ENCODE measurements at regions not wholly inside any gene's neighbourhood (a gene's known extent, or its start where the extent isn't known, plus 50 kb on each side); places are given as distances from the start of the nearest gene placed in this dataset.

DNA sequence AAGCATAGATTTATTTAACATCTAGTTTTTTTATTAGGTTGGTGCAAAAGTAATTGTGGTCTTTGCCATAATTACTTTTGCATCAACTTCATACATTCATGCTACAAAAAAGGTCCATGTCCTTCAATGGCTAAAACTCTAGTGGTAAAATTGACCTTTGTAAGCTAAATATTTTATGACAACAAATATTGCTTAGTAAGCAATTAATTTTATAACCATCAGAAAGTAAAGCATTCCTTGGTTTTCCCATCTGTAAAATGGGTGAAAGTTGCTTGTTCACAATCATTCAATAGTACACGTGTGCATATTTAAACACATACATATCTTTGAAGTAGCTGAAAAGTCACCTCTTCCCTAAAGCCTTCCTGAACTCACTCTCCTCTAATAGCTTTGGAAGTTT lies 789.6 kb downstream of the CDH8 start:
- Mint-ChIP-seq H3K9me3 (peaks cover 2 to 3% of the 10 kb centered on the region in 2 donors), H3K4me3 (no peak overlapping the region), H3K4me1 (no peaks in the 10 kb centered on the region), H3K27me3 (no peaks in the 10 kb centered on the region), H3K27ac (no peak overlapping the region), H3K36me3 (no peaks in the 10 kb centered on the region)
- DNase-seq (no peak), ATAC-seq (replicated peaks) (no peak)

DNA sequence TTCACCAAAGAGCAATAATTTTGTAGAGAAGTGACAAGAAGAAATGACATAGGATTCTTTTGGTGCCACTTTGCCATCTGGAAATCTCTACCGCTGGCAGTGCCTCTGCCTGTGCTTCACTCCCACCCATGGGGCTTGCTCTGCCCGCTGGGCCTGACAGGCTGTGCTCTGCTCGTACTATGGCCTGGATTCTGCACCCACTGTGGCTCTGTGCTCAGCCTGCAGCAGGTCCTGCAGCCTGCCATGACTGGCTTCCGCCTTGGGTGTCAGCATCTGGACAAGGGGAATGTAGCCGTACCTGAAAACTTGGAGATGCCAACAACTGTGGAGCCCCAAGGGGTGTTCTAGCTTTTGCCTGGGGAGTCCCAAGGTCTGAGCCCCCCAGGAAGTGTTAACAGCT lies 792.3 kb downstream of the CDH8 start:
- no peak overlapping the region for H3K4me3 Mint-ChIP-seq
- H3K27me3 Mint-ChIP-seq, result no peaks in the 10 kb centered on the region
- peaks cover 2 to 3% of the 10 kb centered on the region in 2 donors for H3K9me3 Mint-ChIP-seq
- ATAC-seq (replicated peaks) (peak in 1 of 2 donors; percentile 25), DNase-seq (no peak)
- H3K27ac Mint-ChIP-seq, result no peak overlapping the region
- no peaks in the 10 kb centered on the region for H3K36me3 Mint-ChIP-seq
- H3K4me1 Mint-ChIP-seq, result no peaks in the 10 kb centered on the region

DNA sequence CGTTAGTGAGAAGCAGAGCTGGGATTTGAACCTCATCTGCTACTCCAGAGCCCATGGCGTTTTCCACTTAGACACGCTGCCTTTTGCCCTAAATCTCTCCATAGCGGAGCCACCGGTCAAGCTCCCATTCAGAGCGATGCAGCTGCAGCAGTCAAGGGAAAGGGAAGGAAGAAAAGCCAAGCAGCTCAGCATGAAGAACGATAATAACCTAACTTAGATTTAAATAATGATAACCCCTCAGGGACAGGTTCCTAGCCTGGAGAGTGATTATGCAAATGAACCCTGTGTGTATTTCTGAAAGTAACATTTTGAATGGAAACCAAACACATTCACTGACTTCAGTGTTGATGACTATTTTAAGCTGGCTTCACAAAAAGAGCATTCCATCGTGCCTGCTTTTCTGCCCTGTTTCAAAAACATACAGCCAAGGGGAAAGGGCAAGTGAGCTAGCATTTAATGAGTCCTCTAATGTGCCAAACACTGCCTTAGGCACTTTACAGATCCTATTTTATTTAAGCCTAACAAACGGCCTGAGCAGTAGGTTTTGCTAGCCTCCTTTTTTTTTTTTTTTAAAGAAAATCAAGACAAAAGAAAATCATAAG lies 798.3 kb downstream of the CDH8 start:
- Mint-ChIP-seq H3K4me3 (no peak overlapping the region), H3K27ac (no peak overlapping the region), H3K27me3 (no peaks in the 10 kb centered on the region), H3K9me3 (no peaks in the 10 kb centered on the region), H3K4me1 (no peaks in the 10 kb centered on the region), H3K36me3 (no peaks in the 10 kb centered on the region)
- DNase-seq, result no peak
- no peak for ATAC-seq (replicated peaks)

DNA sequence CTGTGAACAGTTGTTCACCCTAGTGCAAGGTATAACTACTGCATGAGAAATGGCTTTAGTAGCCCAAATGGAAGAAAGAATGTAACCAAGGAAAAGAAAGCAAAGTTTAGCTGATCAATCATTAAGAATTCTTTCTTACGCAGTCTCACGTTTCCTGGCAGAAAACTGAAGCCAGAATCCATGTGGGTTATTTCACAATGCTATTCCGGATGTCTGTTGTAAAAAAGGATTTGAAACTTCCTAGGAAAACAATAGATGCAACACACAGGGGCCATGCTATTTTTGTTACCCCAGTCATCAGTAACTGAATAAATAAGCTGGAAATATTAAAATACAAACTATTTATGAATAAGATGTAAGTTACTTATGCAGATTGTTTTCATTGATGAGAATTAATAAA lies 802.5 kb downstream of the CDH8 start:
- no peak overlapping the region for H3K27ac Mint-ChIP-seq
- no peaks in the 10 kb centered on the region for H3K27me3 Mint-ChIP-seq
- H3K4me3 Mint-ChIP-seq, result no peak overlapping the region
- DNase-seq, result no peak
- no peak for ATAC-seq (replicated peaks)
- no peaks in the 10 kb centered on the region for H3K9me3 Mint-ChIP-seq
- H3K36me3 Mint-ChIP-seq, result no peaks in the 10 kb centered on the region
- no peaks in the 10 kb centered on the region for H3K4me1 Mint-ChIP-seq

DNA sequence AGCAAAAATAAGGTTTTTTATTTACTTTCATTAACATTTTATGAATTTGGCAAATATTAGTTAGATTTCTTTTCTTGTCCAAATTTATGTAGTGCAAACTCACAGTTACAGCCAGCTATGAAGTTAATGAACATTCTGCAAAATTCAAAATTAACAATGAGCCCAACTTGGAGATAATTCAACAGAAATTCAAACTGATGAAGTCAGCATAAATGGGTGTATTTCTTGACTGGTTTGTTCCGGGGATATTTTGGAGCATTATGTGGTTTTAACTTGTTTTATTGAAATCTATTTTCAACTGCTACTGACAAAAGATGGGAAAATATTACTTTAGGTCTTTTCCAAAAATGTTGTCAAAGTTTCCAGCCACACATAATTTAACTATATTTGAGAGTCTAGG lies 807.9 kb downstream of the CDH8 start:
- H3K4me3 Mint-ChIP-seq, result no peak overlapping the region
- H3K27me3 Mint-ChIP-seq, result no peaks in the 10 kb centered on the region
- no peaks in the 10 kb centered on the region for H3K36me3 Mint-ChIP-seq
- peaks cover 0 to 3% of the 10 kb centered on the region in 2 donors for H3K9me3 Mint-ChIP-seq
- no peaks in the 10 kb centered on the region for H3K4me1 Mint-ChIP-seq
- no peak for ATAC-seq (replicated peaks)
- no peak overlapping the region for H3K27ac Mint-ChIP-seq
- no peak for DNase-seq

DNA sequence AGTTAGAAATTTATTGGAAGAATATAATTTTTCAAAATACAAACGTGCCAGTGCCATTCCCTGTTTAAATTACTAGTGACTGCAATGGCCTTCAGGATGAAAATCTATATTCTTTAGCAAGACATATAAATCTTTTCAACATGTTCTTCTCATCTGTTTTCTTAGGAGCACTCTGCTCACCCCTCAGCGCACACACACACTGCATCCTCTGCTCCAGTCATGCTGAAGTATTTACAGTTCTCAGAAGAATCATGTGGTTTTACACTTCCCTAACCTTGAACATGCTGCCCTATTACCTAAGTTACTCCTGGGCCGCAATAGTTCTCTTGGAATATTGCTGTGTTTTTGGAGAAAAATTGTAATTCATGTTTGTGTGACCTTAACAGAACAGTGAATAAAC lies 820.6 kb downstream of the CDH8 start:
- H3K4me1 Mint-ChIP-seq, result no peaks in the 10 kb centered on the region
- no peak overlapping the region for H3K4me3 Mint-ChIP-seq
- H3K36me3 Mint-ChIP-seq, result no peaks in the 10 kb centered on the region
- H3K27ac Mint-ChIP-seq, result no peak overlapping the region
- no peak for DNase-seq
- H3K27me3 Mint-ChIP-seq, result no peaks in the 10 kb centered on the region
- no peak for ATAC-seq (replicated peaks)
- no peaks in the 10 kb centered on the region for H3K9me3 Mint-ChIP-seq

DNA sequence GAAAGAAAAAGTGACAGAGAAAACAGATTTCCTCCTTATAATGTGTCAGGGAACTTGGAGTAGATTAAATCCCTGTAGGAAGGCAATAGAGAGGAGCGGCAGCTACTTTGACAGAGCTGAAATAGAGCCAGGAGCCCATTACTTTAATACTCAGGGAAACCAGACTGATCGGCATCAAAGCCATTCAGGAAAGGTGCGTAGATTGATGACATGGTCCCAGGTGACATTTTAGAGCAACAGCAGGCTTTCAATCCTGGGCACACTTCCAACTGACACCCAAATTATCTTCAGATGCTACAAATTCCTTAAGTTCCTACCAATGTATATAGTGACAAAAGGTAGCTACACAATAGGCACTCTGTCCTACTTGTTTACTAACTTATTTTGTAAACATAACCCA lies 821.5 kb downstream of the CDH8 start:
- H3K27ac Mint-ChIP-seq, result no peak overlapping the region
- no peaks in the 10 kb centered on the region for H3K9me3 Mint-ChIP-seq
- H3K36me3 Mint-ChIP-seq, result no peaks in the 10 kb centered on the region
- no peaks in the 10 kb centered on the region for H3K27me3 Mint-ChIP-seq
- no peak overlapping the region for H3K4me3 Mint-ChIP-seq
- DNase-seq (no peak), ATAC-seq (replicated peaks) (no peak)
- no peaks in the 10 kb centered on the region for H3K4me1 Mint-ChIP-seq

DNA sequence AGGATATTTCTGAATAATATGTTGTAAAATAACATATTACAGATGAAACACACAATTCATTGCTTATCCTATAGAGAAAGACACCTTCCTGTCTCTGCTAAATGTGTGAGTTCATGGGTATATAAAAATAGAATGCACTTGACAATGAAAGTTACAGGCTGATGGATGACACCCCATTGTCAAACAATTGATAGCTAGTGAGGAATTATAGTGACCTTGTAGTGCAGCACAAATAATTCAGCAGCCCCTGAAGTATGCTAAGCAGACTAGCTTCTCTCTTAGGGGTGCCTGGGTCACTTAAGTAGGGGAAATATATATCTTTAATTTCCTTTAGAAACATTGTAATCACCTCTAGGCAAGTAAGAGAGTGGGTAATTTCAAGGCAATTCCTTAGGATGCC lies 826.2 kb downstream of the CDH8 start:
- DNase-seq (no peak), ATAC-seq (replicated peaks) (no peak)
- Mint-ChIP-seq H3K4me3 (no peak overlapping the region), H3K27ac (no peak overlapping the region), H3K36me3 (no peaks in the 10 kb centered on the region), H3K4me1 (no peaks in the 10 kb centered on the region), H3K27me3 (no peaks in the 10 kb centered on the region), H3K9me3 (peaks cover 3 to 4% of the 10 kb centered on the region in 2 donors)

DNA sequence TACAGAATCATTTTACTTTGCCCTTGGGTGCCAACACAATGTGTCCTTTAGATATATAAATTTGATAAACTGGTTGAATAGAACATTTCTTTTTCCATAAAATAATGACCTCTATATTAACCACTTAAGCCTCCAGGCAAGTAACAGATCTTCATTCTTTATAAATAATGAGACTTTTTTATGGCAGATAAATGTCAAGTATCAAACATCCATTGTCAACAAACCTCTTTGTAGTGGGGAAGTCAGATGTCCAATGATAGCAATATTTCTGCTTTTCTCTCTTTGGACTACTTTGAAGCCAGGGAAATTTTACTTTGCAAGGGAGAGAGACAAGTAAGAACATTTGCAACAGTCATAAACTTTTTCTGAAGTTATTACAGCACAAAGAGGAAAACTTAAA lies 841.2 kb downstream of the CDH8 start:
- Mint-ChIP-seq H3K4me1 (no peaks in the 10 kb centered on the region), H3K27ac (no peak overlapping the region), H3K36me3 (no peaks in the 10 kb centered on the region), H3K9me3 (peaks cover 7 to 17% of the 10 kb centered on the region in 2 donors), H3K27me3 (no peaks in the 10 kb centered on the region), H3K4me3 (no peak overlapping the region)
- DNase-seq (no peak), ATAC-seq (replicated peaks) (no peak)

DNA sequence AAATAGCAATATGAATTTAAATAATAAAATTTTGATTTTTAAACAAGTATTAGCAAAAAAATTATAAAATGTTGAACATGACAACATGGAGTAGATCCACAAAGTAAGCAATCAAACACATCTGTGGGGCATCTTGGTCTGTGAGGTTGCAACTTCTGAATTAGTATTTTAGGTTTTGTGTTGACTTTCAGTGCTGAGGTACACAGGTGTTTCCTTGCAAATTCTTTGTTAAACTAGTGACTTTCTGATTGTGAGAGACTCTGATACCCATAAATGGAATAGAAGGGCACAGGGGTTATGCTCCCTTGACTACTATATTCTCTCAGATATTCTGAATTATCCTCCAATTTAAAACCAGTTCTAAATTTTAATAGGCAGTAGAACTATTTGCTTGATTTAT lies 841.7 kb downstream of the CDH8 start:
- Mint-ChIP-seq H3K4me1 (no peaks in the 10 kb centered on the region), H3K27ac (no peak overlapping the region), H3K9me3 (peaks cover 8 to 16% of the 10 kb centered on the region in 2 donors), H3K36me3 (no peaks in the 10 kb centered on the region), H3K27me3 (no peaks in the 10 kb centered on the region), H3K4me3 (no peak overlapping the region)
- ATAC-seq (replicated peaks) (no peak), DNase-seq (no peak)

DNA sequence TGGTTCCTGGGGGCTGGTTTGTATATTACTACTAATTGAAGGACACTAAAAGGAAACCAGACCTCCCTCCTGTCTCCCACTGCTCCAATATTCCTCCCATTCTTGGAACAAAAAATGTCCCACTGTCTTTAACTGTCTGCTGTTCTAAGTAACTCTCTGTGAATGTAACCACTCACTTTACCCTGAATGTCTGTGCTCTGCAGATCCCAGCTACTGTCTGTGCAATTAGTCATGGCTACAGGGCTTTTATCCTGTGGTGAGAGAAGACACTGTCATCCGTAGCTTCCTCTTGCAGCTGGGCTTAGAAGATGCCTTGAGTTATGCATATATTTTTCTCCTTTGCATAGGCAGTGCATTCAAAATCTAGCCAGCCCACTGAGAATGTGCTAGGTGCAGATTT lies 853.8 kb downstream of the CDH8 start:
- DNase-seq (no peak), ATAC-seq (replicated peaks) (no peak)
- no peaks in the 10 kb centered on the region for H3K36me3 Mint-ChIP-seq
- H3K27me3 Mint-ChIP-seq, result no peaks in the 10 kb centered on the region
- no peaks in the 10 kb centered on the region for H3K9me3 Mint-ChIP-seq
- H3K4me3 Mint-ChIP-seq, result no peak overlapping the region
- no peak overlapping the region for H3K27ac Mint-ChIP-seq
- H3K4me1 Mint-ChIP-seq, result no peaks in the 10 kb centered on the region

DNA sequence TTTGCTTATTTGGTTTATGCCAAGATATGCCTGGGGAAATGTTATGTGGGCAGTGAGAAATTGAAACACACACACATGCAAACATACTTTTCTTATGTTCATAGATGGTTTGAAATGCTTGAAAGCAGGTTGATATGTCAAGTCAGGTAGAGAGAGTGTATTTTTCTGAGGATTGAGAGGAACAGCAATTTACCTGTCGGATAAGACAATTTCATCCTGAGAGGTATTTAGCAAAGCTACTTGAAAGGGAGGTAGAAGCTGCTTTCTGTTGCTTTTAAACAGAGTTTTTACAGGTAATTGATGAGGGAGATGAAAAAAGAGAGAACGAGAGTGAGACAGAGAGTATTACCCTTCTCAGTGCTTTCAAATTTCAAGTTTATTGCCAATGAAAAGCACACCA lies 854.3 kb downstream of the CDH8 start:
- Mint-ChIP-seq H3K4me3 (no peak overlapping the region), H3K27ac (no peak overlapping the region), H3K9me3 (no peaks in the 10 kb centered on the region), H3K36me3 (no peaks in the 10 kb centered on the region), H3K27me3 (no peaks in the 10 kb centered on the region), H3K4me1 (no peaks in the 10 kb centered on the region)
- ATAC-seq (replicated peaks) (no peak), DNase-seq (no peak)

DNA sequence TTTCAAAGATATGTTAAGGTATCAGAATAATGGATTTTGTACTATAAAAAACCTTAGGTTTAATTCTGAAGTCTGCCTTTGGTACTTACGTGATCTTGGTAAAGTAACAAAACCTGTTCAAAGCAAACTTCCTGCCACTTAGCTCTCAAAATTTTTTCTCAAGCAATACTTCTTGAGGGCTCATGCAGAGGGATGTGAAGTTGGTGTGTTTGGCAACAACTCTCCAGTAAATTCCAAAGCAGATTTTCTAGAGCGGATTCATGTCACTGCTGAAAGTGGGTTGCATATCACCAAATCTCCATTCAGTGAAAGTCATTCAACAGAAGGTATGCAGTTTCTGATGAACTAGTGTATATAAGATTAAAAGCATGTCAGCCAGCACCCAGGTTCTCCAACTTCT lies 856.7 kb downstream of the CDH8 start:
- ATAC-seq (replicated peaks) (no peak), DNase-seq (no peak)
- H3K27ac Mint-ChIP-seq, result no peak overlapping the region
- H3K27me3 Mint-ChIP-seq, result no peaks in the 10 kb centered on the region
- H3K9me3 Mint-ChIP-seq, result peaks cover 0 to 2% of the 10 kb centered on the region in 2 donors
- no peak overlapping the region for H3K4me3 Mint-ChIP-seq
- no peaks in the 10 kb centered on the region for H3K36me3 Mint-ChIP-seq
- no peaks in the 10 kb centered on the region for H3K4me1 Mint-ChIP-seq

DNA sequence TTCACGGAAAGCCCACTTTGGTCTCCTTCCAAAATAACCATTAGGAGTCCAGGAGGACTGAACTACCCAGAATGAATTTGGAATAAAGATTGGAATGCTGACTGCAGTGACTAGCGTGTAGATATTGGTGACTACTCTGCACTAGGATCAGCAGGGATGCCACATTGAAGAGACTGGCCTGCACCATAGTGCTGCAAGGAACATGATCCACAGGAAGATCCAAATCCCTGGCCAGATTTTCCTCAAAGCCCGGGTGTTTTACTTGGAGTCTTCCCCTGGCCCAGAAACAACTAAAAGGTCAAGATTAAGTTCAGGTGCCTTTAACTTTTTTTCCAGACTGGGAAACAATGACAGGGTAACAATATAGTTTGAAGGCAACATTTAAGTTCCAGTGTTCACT lies 870.4 kb downstream of the CDH8 start:
- DNase-seq (no peak), ATAC-seq (replicated peaks) (no peak)
- H3K27me3 Mint-ChIP-seq, result no peaks in the 10 kb centered on the region
- H3K4me1 Mint-ChIP-seq, result no peaks in the 10 kb centered on the region
- H3K4me3 Mint-ChIP-seq, result no peak overlapping the region
- H3K27ac Mint-ChIP-seq, result no peak overlapping the region
- peaks cover 4 to 8% of the 10 kb centered on the region in 2 donors for H3K9me3 Mint-ChIP-seq
- no peaks in the 10 kb centered on the region for H3K36me3 Mint-ChIP-seq

DNA sequence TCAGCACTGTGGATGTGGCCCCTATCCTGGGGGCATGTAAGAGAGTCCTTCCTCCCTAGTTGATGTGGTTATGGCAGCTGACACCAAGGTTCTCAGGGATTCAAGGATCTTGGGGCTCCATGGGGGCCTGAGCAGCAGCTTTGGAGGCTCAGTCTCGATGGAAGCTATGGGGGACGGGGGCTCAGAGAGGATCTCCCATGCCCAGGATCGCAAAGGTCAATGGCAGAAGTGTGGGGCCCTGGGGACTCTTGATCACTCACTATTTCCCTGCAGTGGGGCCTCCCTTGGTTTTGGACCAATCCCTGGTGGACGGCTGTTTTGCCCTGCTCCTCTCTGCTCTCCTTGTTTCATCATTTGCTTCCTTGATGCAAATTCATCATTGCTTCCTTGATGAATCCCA lies 885.9 kb downstream of the CDH8 start:
- no peaks in the 10 kb centered on the region for H3K36me3 Mint-ChIP-seq
- H3K4me3 Mint-ChIP-seq, result no peak overlapping the region
- DNase-seq (no peak), ATAC-seq (replicated peaks) (no peak)
- H3K9me3 Mint-ChIP-seq, result peaks cover 4% of the 10 kb centered on the region in 2 donors
- no peaks in the 10 kb centered on the region for H3K4me1 Mint-ChIP-seq
- H3K27me3 Mint-ChIP-seq, result no peaks in the 10 kb centered on the region
- H3K27ac Mint-ChIP-seq, result no peak overlapping the region

DNA sequence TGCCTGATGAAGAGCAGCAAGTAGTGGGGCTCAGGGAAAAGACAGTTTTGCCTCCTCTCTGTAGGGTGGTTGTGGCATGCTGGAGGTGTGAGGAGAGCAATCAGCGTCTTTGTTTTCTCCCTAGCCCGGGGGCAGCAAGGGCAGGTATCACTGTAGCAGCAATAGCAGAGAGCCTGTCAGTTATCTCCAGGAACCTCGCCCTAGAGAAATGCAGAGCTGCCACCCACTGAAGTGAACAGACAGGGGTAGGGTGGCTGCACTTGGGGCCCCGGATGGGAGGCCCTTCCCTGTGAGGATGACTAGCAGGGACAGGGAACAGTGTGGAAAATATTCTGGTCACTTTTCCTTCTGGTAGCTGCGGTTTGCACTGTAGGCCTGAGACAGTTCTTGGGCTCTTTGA lies 886.5 kb downstream of the CDH8 start:
- H3K36me3 Mint-ChIP-seq, result no peaks in the 10 kb centered on the region
- DNase-seq, result no peak
- no peaks in the 10 kb centered on the region for H3K4me1 Mint-ChIP-seq
- ATAC-seq (replicated peaks), result no peak
- no peak overlapping the region for H3K27ac Mint-ChIP-seq
- H3K4me3 Mint-ChIP-seq, result no peak overlapping the region
- peaks cover 3 to 4% of the 10 kb centered on the region in 2 donors for H3K9me3 Mint-ChIP-seq
- no peaks in the 10 kb centered on the region for H3K27me3 Mint-ChIP-seq

All from stimulated activated naive B cell treated with anti-CD40 and anti-IgM and Interleukin-4, amounts not matched to agents 10 μg/mL and 1 μg/mL and 100 μg/mL, for 72 hours (primary cell).